GM19468 (cell line): ENCODE measurements at regions not wholly inside any gene's neighbourhood (a gene's known extent, or its start where the extent isn't known, plus 50 kb on each side); places are given as distances from the start of the nearest gene placed in this dataset.
"Not testable (repeated sequence)": the region's sequence is repeated elsewhere in the genome, so short reads cannot be mapped to it uniquely, and the experiment has no call there.

Source experiments
- ATAC-seq: cut with Tn5 transposase; IDR thresholded peaks from one replicate; pipeline ENCODE4 v1.9.1; 2021; ENCODE audit warnings: mild to moderate bottlenecking, moderate library complexity, moderate number of reproducible peaks; ENCODE audit not compliant: unreplicated experiment; ENCODE audit errors: extremely low read depth

GRCh38 chr5:57632937-57633336 is 150.3 kb upstream of the ACTBL2 start:
- ATAC-seq: no peak

- not testable (repeated sequence) for ATAC-seq
These were observed 148.5 kb upstream of the ACTBL2 start for GRCh38 chr5:57631139-57631538.

- no peak for ATAC-seq
These were observed 145.1 kb upstream of the ACTBL2 start for GRCh38 chr5:57627661-57628060.

- no peak for ATAC-seq
These were observed 144.1 kb upstream of the ACTBL2 start for GRCh38 chr5:57626703-57627102.

- ATAC-seq: no peak
These were observed 139.0 kb upstream of the ACTBL2 start for GRCh38 chr5:57621624-57622023.

- ATAC-seq: no peak
These were observed 136.3 kb upstream of the ACTBL2 start for GRCh38 chr5:57618767-57619381.

- no peak for ATAC-seq
These were observed 131.1 kb upstream of the ACTBL2 start for GRCh38 chr5:57613741-57614140.

GRCh38 chr5:57611177-57611576 is 128.6 kb upstream of the ACTBL2 start:
- ATAC-seq: no peak

- no peak for ATAC-seq
These were observed 125.9 kb upstream of the ACTBL2 start for GRCh38 chr5:57608542-57608941.

- ATAC-seq: no peak
These were observed 119.4 kb upstream of the ACTBL2 start for GRCh38 chr5:57601996-57602395.

- no peak for ATAC-seq
These were observed 117.7 kb upstream of the ACTBL2 start for GRCh38 chr5:57600321-57600720.

GRCh38 chr5:57598756-57599155 is 116.1 kb upstream of the ACTBL2 start:
- ATAC-seq: no peak

- no peak for ATAC-seq
These were observed 115.5 kb upstream of the ACTBL2 start for GRCh38 chr5:57598097-57598496.

- no peak for ATAC-seq
These were observed 112.9 kb upstream of the ACTBL2 start for GRCh38 chr5:57595523-57595991.

GRCh38 chr5:57594436-57594835 is 111.8 kb upstream of the ACTBL2 start:
- no peak for ATAC-seq

- no peak for ATAC-seq
These were observed 109.6 kb upstream of the ACTBL2 start for GRCh38 chr5:57592236-57592635.

GRCh38 chr5:57586649-57587048 is 104.0 kb upstream of the ACTBL2 start:
- ATAC-seq: no peak

- ATAC-seq: no peak
These were observed 100.0 kb upstream of the ACTBL2 start for GRCh38 chr5:57582578-57583070.

GRCh38 chr5:57581772-57582171 is 99.2 kb upstream of the ACTBL2 start:
- no peak for ATAC-seq

- ATAC-seq: no peak
These were observed 98.6 kb upstream of the ACTBL2 start for GRCh38 chr5:57581222-57581621.

- no peak for ATAC-seq
These were observed 95.0 kb upstream of the ACTBL2 start for GRCh38 chr5:57577432-57578175.

GRCh38 chr5:57576317-57576716 is 93.7 kb upstream of the ACTBL2 start:
- no peak for ATAC-seq
